H9 (cell line): ENCODE measurements at regions not wholly inside any gene's neighbourhood (a gene's known extent, or its start where the extent isn't known, plus 50 kb on each side); places are given as distances from the start of the nearest gene placed in this dataset.
"Not testable (repeated sequence)": the region's sequence is repeated elsewhere in the genome, so short reads cannot be mapped to it uniquely, and the experiment has no call there.

ENCODE experiments used
- DNase-seq: peaks from one replicate; pipeline ENCODE4 v3.0.0-alpha.2; 2017
- H2AFZ ChIP-seq: one replicate; pipeline ENCODE4 v1.6.1; 2013; ENCODE audit warnings: mild to moderate bottlenecking, low read length, control low read depth, moderate library complexity
- H2AK5ac ChIP-seq: 2 replicates; pipeline ENCODE4 v1.6.1; 2013; ENCODE audit warnings: low read length, control low read depth, mixed read lengths; ENCODE audit not compliant: insufficient read length
- H2BK120ac ChIP-seq: one replicate; pipeline ENCODE4 v1.6.1; 2013; ENCODE audit warnings: low read depth, mild to moderate bottlenecking, low read length, control low read depth, inconsistent platforms; ENCODE audit not compliant: poor library complexity, severe bottlenecking
- H2BK12ac ChIP-seq: 2 replicates; pipeline ENCODE4 v1.6.1; 2013; ENCODE audit warnings: low read length, control low read depth, mixed read lengths, low read depth; ENCODE audit not compliant: insufficient read length
- H2BK15ac ChIP-seq: 2 replicates; pipeline ENCODE4 v1.6.1; 2013; ENCODE audit warnings: low read depth, low read length, control low read depth
- H2BK20ac ChIP-seq: one replicate; pipeline ENCODE4 v1.6.1; 2013; ENCODE audit warnings: low read depth, mild to moderate bottlenecking, low read length, control low read depth, inconsistent platforms; ENCODE audit not compliant: poor library complexity, severe bottlenecking
- H2BK5ac ChIP-seq: 2 replicates; pipeline ENCODE4 v1.6.1; 2013; ENCODE audit warnings: low read length, control low read depth, mixed read lengths; ENCODE audit not compliant: insufficient read length
- H3K14ac ChIP-seq: 2 replicates; pipeline ENCODE4 v1.6.1; 2013; ENCODE audit warnings: low read length, control low read depth; ENCODE audit not compliant: insufficient read depth
- H3K18ac ChIP-seq: 2 replicates; pipeline ENCODE4 v1.6.1; 2013; ENCODE audit warnings: low read depth, mild to moderate bottlenecking, mixed read lengths, low read length, control low read depth; ENCODE audit not compliant: insufficient read length
- H3K23ac ChIP-seq: 2 replicates; pipeline ENCODE4 v1.6.1; 2013; ENCODE audit warnings: low read length, control low read depth, mixed read lengths, low read depth; ENCODE audit not compliant: insufficient read length
- H3K23me2 ChIP-seq: 2 replicates; pipeline ENCODE4 v1.6.1; 2013; ENCODE audit warnings: low read depth, mild to moderate bottlenecking, mixed read lengths, low read length, control low read depth; ENCODE audit not compliant: insufficient read length, poor library complexity, severe bottlenecking
- H3K27ac ChIP-seq: 2 replicates; pipeline ENCODE4 v1.5.1; 2013; ENCODE audit warnings: low read length, control low read depth, mixed read lengths, low read depth; ENCODE audit not compliant: insufficient read length
- H3K27me3 ChIP-seq: 2 replicates; pipeline ENCODE4 v1.6.1; 2013; ENCODE audit warnings: low read length, control low read depth, inconsistent platforms; ENCODE audit not compliant: insufficient read depth
- H3K4ac ChIP-seq: 2 replicates; pipeline ENCODE4 v1.6.1; 2013; ENCODE audit warnings: low read depth, mild to moderate bottlenecking, control low read depth, inconsistent platforms, low read length, moderate library complexity
- H3K4me1 ChIP-seq: 2 replicates; pipeline ENCODE4 v1.6.1; 2013; ENCODE audit warnings: low read length, control low read depth, inconsistent platforms; ENCODE audit not compliant: insufficient read depth
- H3K4me2 ChIP-seq: 2 replicates; pipeline ENCODE4 v1.6.1; 2013; ENCODE audit warnings: low read length, control low read depth, mixed read lengths; ENCODE audit not compliant: insufficient read length, insufficient read depth
- H3K56ac ChIP-seq: 2 replicates; pipeline ENCODE4 v1.6.1; 2013; ENCODE audit warnings: low read depth, mild to moderate bottlenecking, mixed read lengths, low read length, control low read depth; ENCODE audit not compliant: insufficient read length
- H3K79me1 ChIP-seq: 2 replicates; pipeline ENCODE4 v1.6.1; 2013; ENCODE audit warnings: low read depth, mild to moderate bottlenecking, moderate library complexity, low read length, control low read depth, inconsistent platforms; ENCODE audit not compliant: insufficient read depth, poor library complexity, severe bottlenecking
- H3K79me2 ChIP-seq: 2 replicates; pipeline ENCODE4 v1.6.1; 2013; ENCODE audit warnings: low read length, control low read depth, inconsistent platforms; ENCODE audit not compliant: insufficient read depth
- H3K9ac ChIP-seq: 2 replicates; pipeline ENCODE4 v1.6.1; 2013; ENCODE audit warnings: low read length, control low read depth, mixed read lengths; ENCODE audit not compliant: insufficient read length; ENCODE audit errors: extremely low read depth
- H3K9me3 ChIP-seq: one replicate; pipeline ENCODE4 v1.6.1; 2013; ENCODE audit warnings: low read depth, low read length, inconsistent platforms; ENCODE audit not compliant: control insufficient read depth
- H3T11ph ChIP-seq: one replicate; pipeline ENCODE4 v1.6.1; 2013; ENCODE audit warnings: mild to moderate bottlenecking, low read length, control low read depth, inconsistent platforms
- H4K20me1 ChIP-seq: one replicate; pipeline ENCODE4 v1.6.1; 2013; ENCODE audit not compliant: control insufficient read depth, insufficient read length, insufficient read depth
- H4K5ac ChIP-seq: 2 replicates; pipeline ENCODE4 v1.6.1; 2013; ENCODE audit warnings: low read depth, mild to moderate bottlenecking, mixed read lengths, low read length, control low read depth; ENCODE audit not compliant: insufficient read length
- H4K8ac ChIP-seq: replicated peaks from 2 replicates; pipeline ENCODE4 v1.6.1; 2013; ENCODE audit warnings: low read length, control low read depth, mixed read lengths, low read depth; ENCODE audit not compliant: insufficient read length
- H4K91ac ChIP-seq: 2 replicates; pipeline ENCODE4 v1.6.1; 2013; ENCODE audit warnings: low read depth, mild to moderate bottlenecking, moderate library complexity, mixed read lengths, low read length, control low read depth; ENCODE audit not compliant: insufficient read length
- H3K27ac Mint-ChIP-seq, 3 experiments: 2 replicates in 2 of 3; 3 replicates in 1 of 3; pipeline ENCODE4 v1.8.0; 2020 to 2021; ENCODE audit warnings: mixed read lengths in 3 of 3, mild to moderate bottlenecking in 1 of 3, moderate library complexity in 1 of 3
- H3K27me3 Mint-ChIP-seq: 2 replicates; pipeline ENCODE4 v1.8.0; 2021; ENCODE audit warnings: low read depth, mild to moderate bottlenecking, moderate library complexity, mixed read lengths
- H3K36me3 Mint-ChIP-seq, 3 experiments: 2 replicates in 2 of 3; 3 replicates in 1 of 3; pipeline ENCODE4 v1.8.0; 2020 to 2021; ENCODE audit warnings: low read depth in 3 of 3, mixed read lengths in 3 of 3; ENCODE audit not compliant: insufficient read depth in 1 of 3
- H3K4me1 Mint-ChIP-seq, 2 experiments: 2 replicates each; pipeline ENCODE4 v1.8.0; 2020; ENCODE audit warnings: mixed read lengths in 2 of 2
- H3K4me3 Mint-ChIP-seq, 2 experiments: 2 replicates in 1 of 2; 3 replicates in 1 of 2; pipeline ENCODE4 v1.8.0; 2020 to 2021; ENCODE audit warnings: mild to moderate bottlenecking in 2 of 2, mixed read lengths in 2 of 2, moderate library complexity in 1 of 2
- H3K9me3 Mint-ChIP-seq, 2 experiments: 2 replicates in 1 of 2; 3 replicates in 1 of 2; pipeline ENCODE4 v1.8.0; 2020; ENCODE audit warnings: mild to moderate bottlenecking in 2 of 2, mixed read lengths in 2 of 2, moderate library complexity in 1 of 2
- WGBS: extraction: QIAGEN DNeasy Blood & Tissue Kit; methylation state at CpG from one replicate; pipeline ENCODE4 v1.1.7; 2013; ENCODE audit warnings: missing lambda C conversion rate, low lambda C conversion rate, mixed read lengths; ENCODE audit not compliant: insufficient read length; ENCODE audit errors: extremely low coverage; 5-methylcytosine and 5-hydroxymethylcytosine counted together

- H3K4me1 Mint-ChIP-seq, H3K27ac Mint-ChIP-seq: not testable (repeated sequence)
- no CpG with 5 or more reads among the region's 31 CpGs for WGBS
These were observed 4453.1 kb upstream of the TPTE start for GRCh38 chr21:6068098-6068831.

GRCh38 chr21:6070213-6070612 is 4451.2 kb upstream of the TPTE start:
- not testable (repeated sequence) for H3K9me3 ChIP-seq, H3K23me2 ChIP-seq, H3K14ac ChIP-seq, H3K27ac ChIP-seq, H4K8ac ChIP-seq, H3K36me3 Mint-ChIP-seq, H2BK5ac ChIP-seq, H3K79me2 ChIP-seq, H3K4me3 Mint-ChIP-seq, H3T11ph ChIP-seq, H2BK15ac ChIP-seq, H2AK5ac ChIP-seq, H2AFZ ChIP-seq, H3K9me3 Mint-ChIP-seq, H3K4me1 ChIP-seq, H3K27me3 ChIP-seq, H3K56ac ChIP-seq, H2BK20ac ChIP-seq, H3K79me1 ChIP-seq, DNase-seq, H3K27me3 Mint-ChIP-seq, H3K18ac ChIP-seq, H3K4me2 ChIP-seq, H3K4me1 Mint-ChIP-seq, H4K5ac ChIP-seq, H3K4ac ChIP-seq, H3K27ac Mint-ChIP-seq, H3K9ac ChIP-seq, H3K23ac ChIP-seq, H2BK120ac ChIP-seq, H4K20me1 ChIP-seq, H4K91ac ChIP-seq, H2BK12ac ChIP-seq
- 100% methylated on average over 1 of the region's 2 CpGs for WGBS

More at GRCh38 chr21:6068098-6068831, 4453.1 kb upstream of the TPTE start:
- not testable (repeated sequence) for H4K20me1 ChIP-seq, H3K4me3 Mint-ChIP-seq, H3K36me3 Mint-ChIP-seq, H3T11ph ChIP-seq, H2AFZ ChIP-seq, H3K79me1 ChIP-seq, H3K18ac ChIP-seq, H4K91ac ChIP-seq, H3K23ac ChIP-seq, H3K9me3 ChIP-seq, H2AK5ac ChIP-seq, H2BK120ac ChIP-seq, H4K8ac ChIP-seq, H2BK5ac ChIP-seq, DNase-seq, H3K79me2 ChIP-seq, H2BK20ac ChIP-seq, H3K23me2 ChIP-seq, H3K9me3 Mint-ChIP-seq, H2BK12ac ChIP-seq, H2BK15ac ChIP-seq, H4K5ac ChIP-seq, H3K9ac ChIP-seq, H3K27me3 Mint-ChIP-seq, H3K56ac ChIP-seq, H3K27ac ChIP-seq, H3K4me2 ChIP-seq, H3K27me3 ChIP-seq, H3K14ac ChIP-seq, H3K4me1 ChIP-seq, H3K4ac ChIP-seq
